HepG2 (cell line): ENCODE measurements at regions not wholly inside any gene's neighbourhood (a gene's known extent, or its start where the extent isn't known, plus 50 kb on each side); places are given as distances from the start of the nearest gene placed in this dataset.

ENCODE experiments used
- FOXP4 ChIP-seq: sonication (generic); formaldehyde crosslinking; IDR thresholded peaks from 2 replicates; pipeline ENCODE4 v1.4.0; 2020; ENCODE audit warnings: missing genetic modification reagents
- IKZF5 ChIP-seq: IDR thresholded peaks from 2 replicates; pipeline ENCODE4 v1.6.1; 2018; ENCODE audit warnings: missing genetic modification reagents, mild to moderate bottlenecking, missing compliant biosample characterization
- JARID2 ChIP-seq: sonication (generic); formaldehyde crosslinking; IDR thresholded peaks from 2 replicates; pipeline ENCODE4 v1.8.1; 2023; ENCODE audit warnings: missing genetic modification reagents, inconsistent platforms; ENCODE audit not compliant: insufficient replicate concordance
- NCOA2 ChIP-seq: sonication (generic); formaldehyde crosslinking; IDR thresholded peaks from 2 replicates; pipeline ENCODE4 v1.8.0; 2022; ENCODE audit warnings: inconsistent platforms
- NCOA5 ChIP-seq: sonication (generic); formaldehyde crosslinking; IDR thresholded peaks from 2 replicates; pipeline ENCODE4 v1.4.0; 2020; ENCODE audit warnings: missing genetic modification reagents
- NR2F6 ChIP-seq, 2 experiments: IDR thresholded peaks; 2 replicates each; pipeline ENCODE4 v1.6.1; 2016; ENCODE audit warnings: antibody characterized with exemption in 1 of 2, mild to moderate bottlenecking in 1 of 2
- NR3C1 ChIP-seq: sonication (generic); formaldehyde crosslinking; IDR thresholded peaks from 2 replicates; pipeline ENCODE4 v1.4.0; 2020; ENCODE audit warnings: missing genetic modification reagents
- SNAPC5 ChIP-seq: sonication (generic); formaldehyde crosslinking; IDR thresholded peaks from 2 replicates; pipeline ENCODE4 v1.8.1; 2023; ENCODE audit warnings: mild to moderate bottlenecking, missing genetic modification reagents, borderline replicate concordance
- TIGD3 ChIP-seq: sonication (generic); formaldehyde crosslinking; IDR thresholded peaks from 2 replicates; pipeline ENCODE4 v1.5.1; 2020; ENCODE audit warnings: mild to moderate bottlenecking, missing genetic modification reagents, borderline replicate concordance
- TRIM24 ChIP-seq: sonication (generic); formaldehyde crosslinking; IDR thresholded peaks from 2 replicates; pipeline ENCODE4 v1.8.0; 2022; ENCODE audit warnings: mild to moderate bottlenecking, missing genetic modification reagents
- ZNF251 ChIP-seq: sonication (generic); formaldehyde crosslinking; IDR thresholded peaks from 2 replicates; pipeline ENCODE4 v1.9.0; 2021; ENCODE audit warnings: mild to moderate bottlenecking, missing genetic modification reagents
- ZNF34 ChIP-seq: sonication (generic); formaldehyde crosslinking; IDR thresholded peaks from 2 replicates; pipeline ENCODE4 v1.4.0; 2020; ENCODE audit warnings: mild to moderate bottlenecking, missing genetic modification reagents, borderline replicate concordance
- ZNF512B ChIP-seq: sonication (generic); formaldehyde crosslinking; IDR thresholded peaks from 2 replicates; pipeline ENCODE4 v1.5.1; 2020; ENCODE audit warnings: missing genetic modification reagents, mild to moderate bottlenecking, borderline replicate concordance
- ZNF616 ChIP-seq: sonication (generic); formaldehyde crosslinking; IDR thresholded peaks from 2 replicates; pipeline ENCODE4 v1.5.0; 2020; ENCODE audit warnings: low read depth, mild to moderate bottlenecking, missing genetic modification reagents
- ZNF619 ChIP-seq: sonication (generic); formaldehyde crosslinking; IDR thresholded peaks from 2 replicates; pipeline ENCODE4 v1.4.0; 2020; ENCODE audit warnings: mild to moderate bottlenecking, missing genetic modification reagents
- ZNF790 ChIP-seq: sonication (generic); formaldehyde crosslinking; IDR thresholded peaks from 2 replicates; pipeline ENCODE4 v1.8.0; 2022; ENCODE audit warnings: missing genetic modification reagents, mild to moderate bottlenecking, borderline replicate concordance
- ZNF879 ChIP-seq: sonication (generic); formaldehyde crosslinking; IDR thresholded peaks from 2 replicates; pipeline ENCODE4 v1.8.1; 2023; ENCODE audit warnings: missing genetic modification reagents
- ZNF883 ChIP-seq: sonication (generic); formaldehyde crosslinking; IDR thresholded peaks from 2 replicates; pipeline ENCODE4 v1.5.1; 2020; ENCODE audit warnings: mild to moderate bottlenecking, missing genetic modification reagents; ENCODE audit errors: not compliant biosample characterization
- ZUFSP ChIP-seq: sonication (generic); formaldehyde crosslinking; IDR thresholded peaks from 2 replicates; pipeline ENCODE4 v1.9.0; 2021; ENCODE audit warnings: missing genetic modification reagents, mild to moderate bottlenecking, borderline replicate concordance

GRCh38 chr3:13262493-13263211 is 157.5 kb downstream of the NUP210 start (continued):
- no peak for TF ChIP-seq TIGD3
- TF ChIP-seq ZNF251 (CRISPR knock-in tag) = peak; percentile 99; the same call in 1 of the 2 replicates
- TF ChIP-seq ZNF616 (CRISPR knock-in tag) = no peak
- no peak for TF ChIP-seq JARID2 (CRISPR knock-in tag)
- TF ChIP-seq ZNF790 = peak; percentile 26; the same call in 1 of the 2 replicates
- TF ChIP-seq NCOA2 = peak; percentile 95
- TF ChIP-seq ZNF512B (CRISPR knock-in tag) = 0 out of 2 replicates have a peak, but pooled peaks have one; percentile 44
- peak; percentile 97 for TF ChIP-seq FOXP4 (CRISPR knock-in tag)
- TF ChIP-seq ZUFSP (CRISPR knock-in tag) = no peak
- TF ChIP-seq ZNF879 (CRISPR knock-in tag) = no peak
- peak; percentile 83 for TF ChIP-seq NR2F6 (IDR thresholded peaks at IDR 0.05)
- peak; percentile 91 for TF ChIP-seq NR2F6 (CRISPR knock-in tag; IDR thresholded peaks at IDR 0.05)
- no peak for TF ChIP-seq ZNF883
- peak; percentile 93 for TF ChIP-seq IKZF5 (CRISPR knock-in tag)
- peak; percentile 92; the same call in 1 of the 2 replicates for TF ChIP-seq ZNF34
- TF ChIP-seq NR3C1 (CRISPR knock-in tag) = no peak
- peak; percentile 65; the same call in 1 of the 2 replicates for TF ChIP-seq SNAPC5
- TF ChIP-seq TRIM24 (CRISPR knock-in tag) = peak; percentile 97
- 0 out of 2 replicates have a peak, but pooled peaks have one; percentile 39 for TF ChIP-seq ZNF619
- TF ChIP-seq NCOA5 (CRISPR knock-in tag) = no peak
